ENCODE measurements at regions not wholly inside any gene's neighbourhood (a gene's known extent, or its start where the extent isn't known, plus 50 kb on each side); places are given as distances from the start of the nearest gene placed in this dataset.

- Histone ChIP-seq H3K9me3 (ENCODE audit: insufficient read depth, low read depth, low read length) (no peaks in the 10 kb centered on the region), H3K4me1 (ENCODE audit: insufficient read depth, low read length) (no peaks in the 10 kb centered on the region), H3K4me2 (ENCODE audit: low read length) (no peak overlapping the region), H3K27me3 (ENCODE audit: insufficient read depth, low read length) (no peaks in the 10 kb centered on the region), H3K36me3 (ENCODE audit: insufficient read depth, low read length) (no peaks in the 10 kb centered on the region), H3K27ac (ENCODE audit: low read depth, low read length) (no peak overlapping the region), H3K79me2 (ENCODE audit: insufficient read depth, low read length) (no peaks in the 10 kb centered on the region), H3K4me3 (ENCODE audit: insufficient read depth, low read depth, low read length) (no peak overlapping the region), H4K20me1 (ENCODE audit: insufficient read depth, low read length) (no peaks in the 10 kb centered on the region), H3K9ac (ENCODE audit: low read length) (no peak overlapping the region), H2AFZ (ENCODE audit: low read depth, low read length) (no peak overlapping the region)
- FAIRE-seq: no peak
- H3K9me3 Mint-ChIP-seq (ENCODE audit: unreplicated experiment): no peaks in the 10 kb centered on the region
- H3K27me3 Mint-ChIP-seq (ENCODE audit: low read depth, unreplicated experiment): no peaks in the 10 kb centered on the region
- no peaks in the 10 kb centered on the region for H3K4me1 Mint-ChIP-seq (ENCODE audit: low read depth, unreplicated experiment)
- no peak overlapping the region for H3K4me3 Mint-ChIP-seq (ENCODE audit: unreplicated experiment)
- no peak overlapping the region for H3K27ac Mint-ChIP-seq (ENCODE audit: unreplicated experiment)
- no peak for TF ChIP-seq CTCF (IDR thresholded peaks at IDR 0.05; ENCODE audit: insufficient read depth, low read depth, low read length)
- TF ChIP-seq EZH2 (IDR thresholded peaks at IDR 0.05; ENCODE audit: insufficient read depth, low read length): no peak
- no peaks in the 10 kb centered on the region for H3K36me3 Mint-ChIP-seq (ENCODE audit: low read depth, unreplicated experiment)
- DNase-seq (ENCODE audit: low read depth): no peak
Measured at GRCh38 chr5:146952168-146952567, 73.6 kb upstream of the PPP2R2B start.

GRCh38 chr5:146956217-146956616 is 77.7 kb upstream of the PPP2R2B start:
- Histone ChIP-seq H3K36me3 (ENCODE audit: insufficient read depth, low read length) (no peaks in the 10 kb centered on the region), H3K9ac (ENCODE audit: low read length) (no peak overlapping the region), H3K79me2 (ENCODE audit: insufficient read depth, low read length) (no peaks in the 10 kb centered on the region), H4K20me1 (ENCODE audit: insufficient read depth, low read length) (no peaks in the 10 kb centered on the region), H3K27me3 (ENCODE audit: insufficient read depth, low read length) (no peaks in the 10 kb centered on the region), H2AFZ (ENCODE audit: low read depth, low read length) (no peak overlapping the region), H3K4me2 (ENCODE audit: low read length) (no peak overlapping the region), H3K4me3 (ENCODE audit: insufficient read depth, low read depth, low read length) (no peak overlapping the region), H3K4me1 (ENCODE audit: insufficient read depth, low read length) (no peaks in the 10 kb centered on the region), H3K9me3 (ENCODE audit: insufficient read depth, low read depth, low read length) (no peaks in the 10 kb centered on the region), H3K27ac (ENCODE audit: low read depth, low read length) (no peak overlapping the region)
- TF ChIP-seq EZH2 (IDR thresholded peaks at IDR 0.05; ENCODE audit: insufficient read depth, low read length) (no peak), CTCF (IDR thresholded peaks at IDR 0.05; ENCODE audit: insufficient read depth, low read depth, low read length) (no peak)
- Mint-ChIP-seq H3K27ac (ENCODE audit: unreplicated experiment) (no peak overlapping the region), H3K4me3 (ENCODE audit: unreplicated experiment) (no peak overlapping the region), H3K9me3 (ENCODE audit: unreplicated experiment) (no peaks in the 10 kb centered on the region), H3K4me1 (ENCODE audit: low read depth, unreplicated experiment) (no peaks in the 10 kb centered on the region), H3K27me3 (ENCODE audit: low read depth, unreplicated experiment) (peaks cover 4% of the 10 kb centered on the region), H3K36me3 (ENCODE audit: low read depth, unreplicated experiment) (no peaks in the 10 kb centered on the region)
- FAIRE-seq: no peak
- DNase-seq (ENCODE audit: low read depth): no peak

GRCh38 chr5:146959360-146959759 is 80.8 kb upstream of the PPP2R2B start:
- Histone ChIP-seq H3K9me3 (ENCODE audit: insufficient read depth, low read depth, low read length) (no peaks in the 10 kb centered on the region), H3K9ac (ENCODE audit: low read length) (no peak overlapping the region), H3K27me3 (ENCODE audit: insufficient read depth, low read length) (no peaks in the 10 kb centered on the region), H3K27ac (ENCODE audit: low read depth, low read length) (no peak overlapping the region), H3K79me2 (ENCODE audit: insufficient read depth, low read length) (no peaks in the 10 kb centered on the region), H3K4me2 (ENCODE audit: low read length) (no peak overlapping the region), H3K4me1 (ENCODE audit: insufficient read depth, low read length) (no peaks in the 10 kb centered on the region), H3K36me3 (ENCODE audit: insufficient read depth, low read length) (no peaks in the 10 kb centered on the region), H3K4me3 (ENCODE audit: insufficient read depth, low read depth, low read length) (no peak overlapping the region), H2AFZ (ENCODE audit: low read depth, low read length) (no peak overlapping the region), H4K20me1 (ENCODE audit: insufficient read depth, low read length) (no peaks in the 10 kb centered on the region)
- no peak overlapping the region for H3K27ac Mint-ChIP-seq (ENCODE audit: unreplicated experiment)
- H3K4me3 Mint-ChIP-seq (ENCODE audit: unreplicated experiment): no peak overlapping the region
- H3K9me3 Mint-ChIP-seq (ENCODE audit: unreplicated experiment): no peaks in the 10 kb centered on the region
- TF ChIP-seq EZH2 (IDR thresholded peaks at IDR 0.05; ENCODE audit: insufficient read depth, low read length) (no peak), CTCF (IDR thresholded peaks at IDR 0.05; ENCODE audit: insufficient read depth, low read depth, low read length) (no peak)
- H3K27me3 Mint-ChIP-seq (ENCODE audit: low read depth, unreplicated experiment): peaks cover 4% of the 10 kb centered on the region
- DNase-seq (ENCODE audit: low read depth) (no peak), FAIRE-seq (no peak)
- no peaks in the 10 kb centered on the region for H3K36me3 Mint-ChIP-seq (ENCODE audit: low read depth, unreplicated experiment)
- peaks cover 5% of the 10 kb centered on the region for H3K4me1 Mint-ChIP-seq (ENCODE audit: low read depth, unreplicated experiment)

All from astrocyte (in vitro differentiated cells and primary cell).